C4-2B (cell line): ENCODE measurements at regions not wholly inside any gene's neighbourhood (a gene's known extent, or its start where the extent isn't known, plus 50 kb on each side); places are given as distances from the start of the nearest gene placed in this dataset.

Experiments used
- H3K27ac ChIP-seq: fragments of 450-650 bp; 2 replicates; pipeline ENCODE4 v1.5.1; 2017
- ZFX ChIP-seq: fragments of 450-650 bp; IDR thresholded peaks from 2 replicates; pipeline ENCODE4 v1.6.1; 2017
- TF ChIP-seq, protein P1 (sequence below): fragments of 450-650 bp; conservative IDR thresholded peaks from 2 replicates; pipeline ENCODE4 v1.5.1; 2017; ENCODE audit warnings: mild to moderate bottlenecking

- TF ChIP-seq, protein P1, sequence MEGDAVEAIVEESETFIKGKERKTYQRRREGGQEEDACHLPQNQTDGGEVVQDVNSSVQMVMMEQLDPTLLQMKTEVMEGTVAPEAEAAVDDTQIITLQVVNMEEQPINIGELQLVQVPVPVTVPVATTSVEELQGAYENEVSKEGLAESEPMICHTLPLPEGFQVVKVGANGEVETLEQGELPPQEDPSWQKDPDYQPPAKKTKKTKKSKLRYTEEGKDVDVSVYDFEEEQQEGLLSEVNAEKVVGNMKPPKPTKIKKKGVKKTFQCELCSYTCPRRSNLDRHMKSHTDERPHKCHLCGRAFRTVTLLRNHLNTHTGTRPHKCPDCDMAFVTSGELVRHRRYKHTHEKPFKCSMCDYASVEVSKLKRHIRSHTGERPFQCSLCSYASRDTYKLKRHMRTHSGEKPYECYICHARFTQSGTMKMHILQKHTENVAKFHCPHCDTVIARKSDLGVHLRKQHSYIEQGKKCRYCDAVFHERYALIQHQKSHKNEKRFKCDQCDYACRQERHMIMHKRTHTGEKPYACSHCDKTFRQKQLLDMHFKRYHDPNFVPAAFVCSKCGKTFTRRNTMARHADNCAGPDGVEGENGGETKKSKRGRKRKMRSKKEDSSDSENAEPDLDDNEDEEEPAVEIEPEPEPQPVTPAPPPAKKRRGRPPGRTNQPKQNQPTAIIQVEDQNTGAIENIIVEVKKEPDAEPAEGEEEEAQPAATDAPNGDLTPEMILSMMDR, result no peak
- no peak for TF ChIP-seq ZFX
- H3K27ac ChIP-seq, result no peak overlapping the region
These were observed 346.8 kb upstream of the SATB1 start for GRCh38 chr3:18771931-18772330.

- no peak for TF ChIP-seq ZFX
- TF ChIP-seq, protein P1, result no peak
- H3K27ac ChIP-seq, result no peak overlapping the region
These were observed 345.7 kb upstream of the SATB1 start for GRCh38 chr3:18770800-18771199.

- TF ChIP-seq, protein P1, result no peak
- TF ChIP-seq ZFX, result no peak
These were observed 342.7 kb upstream of the SATB1 start for GRCh38 chr3:18767756-18768303.

DNA sequence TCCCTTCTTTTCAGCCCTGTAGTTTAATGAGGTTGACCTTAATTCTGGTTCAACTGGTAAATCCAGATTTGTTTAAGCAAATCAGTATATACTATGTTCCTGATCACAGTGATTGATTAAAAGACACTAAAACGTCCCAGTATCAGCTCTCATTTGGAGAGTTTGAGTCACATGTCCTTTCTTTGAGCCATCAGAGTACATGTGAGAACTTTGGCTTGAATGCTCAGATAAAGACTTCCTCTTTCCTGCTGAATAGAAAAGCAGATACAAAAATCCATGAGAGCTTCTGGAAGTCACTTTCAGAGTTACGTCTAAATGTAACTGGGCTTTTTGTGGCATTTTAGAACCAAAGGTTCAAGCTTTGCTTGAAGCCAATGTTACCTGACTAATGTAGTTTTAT is 341.8 kb upstream of the SATB1 start:
- TF ChIP-seq, protein P1, result no peak
- TF ChIP-seq ZFX, result no peak
- no peak overlapping the region for H3K27ac ChIP-seq

More at GRCh38 chr3:18767756-18768303, 342.7 kb upstream of the SATB1 start:
- no peak overlapping the region for H3K27ac ChIP-seq

DNA sequence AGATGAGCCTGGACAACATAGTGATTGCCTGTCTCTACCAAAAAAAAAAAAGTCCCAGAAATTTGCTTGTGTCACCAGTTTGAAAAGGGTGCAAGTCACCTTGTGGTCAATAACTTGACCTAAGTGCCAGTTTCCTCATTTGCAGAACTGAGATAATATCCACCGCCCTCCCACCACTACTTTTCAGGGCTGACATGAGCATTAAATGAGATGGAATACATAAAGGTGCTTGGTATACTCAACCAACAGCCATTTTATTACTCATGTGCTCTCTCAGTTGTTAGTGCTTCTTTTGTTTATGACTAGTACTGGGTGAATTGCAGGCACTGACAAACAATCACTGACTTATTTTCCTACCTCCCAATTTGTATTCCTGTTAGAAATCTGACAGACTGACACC is 340.5 kb upstream of the SATB1 start:
- no peak overlapping the region for H3K27ac ChIP-seq
- no peak for TF ChIP-seq ZFX
- TF ChIP-seq, protein P1, result no peak

DNA sequence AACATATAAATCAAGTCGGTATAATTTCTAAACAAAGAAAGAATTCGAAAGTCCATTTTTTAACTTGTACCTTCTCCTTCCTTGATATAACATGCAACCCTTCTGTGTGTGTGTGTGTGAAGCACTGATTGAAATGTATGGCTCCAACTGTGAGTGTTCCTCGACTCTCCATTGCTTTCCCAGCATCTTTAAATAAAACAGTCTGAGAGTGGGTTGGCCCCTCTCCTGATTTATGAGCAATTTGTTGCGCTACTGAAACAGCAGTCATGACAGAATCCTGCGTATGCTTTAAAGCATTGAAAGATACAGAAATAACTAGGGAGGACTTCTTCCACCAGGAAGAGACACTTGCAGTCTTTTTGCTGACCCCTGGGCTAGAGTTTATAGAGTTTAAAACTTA is 340.0 kb upstream of the SATB1 start:
- no peak overlapping the region for H3K27ac ChIP-seq
- no peak for TF ChIP-seq ZFX

DNA sequence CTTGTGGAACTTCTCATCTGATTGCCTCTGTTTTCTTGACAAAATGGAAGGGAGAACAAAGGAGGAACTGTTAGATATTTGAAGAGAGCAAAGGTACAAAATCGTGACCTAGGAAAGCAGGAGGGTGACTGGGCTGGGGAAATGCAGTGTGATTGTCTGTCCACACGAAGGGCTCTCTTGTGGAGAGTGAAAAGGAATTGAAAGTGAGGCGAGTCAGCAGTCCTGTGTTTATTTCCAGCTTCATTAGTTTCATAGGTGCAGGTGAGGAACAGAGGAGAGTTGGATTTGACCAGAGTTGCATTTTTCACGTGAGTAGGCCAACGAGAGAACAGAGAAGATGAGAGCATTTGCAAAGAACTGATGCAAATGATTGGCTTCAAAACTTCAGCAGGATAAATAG is 336.4 kb upstream of the SATB1 start:
- H3K27ac ChIP-seq, result no peak overlapping the region
- no peak for TF ChIP-seq ZFX
- TF ChIP-seq, protein P1, result no peak

DNA sequence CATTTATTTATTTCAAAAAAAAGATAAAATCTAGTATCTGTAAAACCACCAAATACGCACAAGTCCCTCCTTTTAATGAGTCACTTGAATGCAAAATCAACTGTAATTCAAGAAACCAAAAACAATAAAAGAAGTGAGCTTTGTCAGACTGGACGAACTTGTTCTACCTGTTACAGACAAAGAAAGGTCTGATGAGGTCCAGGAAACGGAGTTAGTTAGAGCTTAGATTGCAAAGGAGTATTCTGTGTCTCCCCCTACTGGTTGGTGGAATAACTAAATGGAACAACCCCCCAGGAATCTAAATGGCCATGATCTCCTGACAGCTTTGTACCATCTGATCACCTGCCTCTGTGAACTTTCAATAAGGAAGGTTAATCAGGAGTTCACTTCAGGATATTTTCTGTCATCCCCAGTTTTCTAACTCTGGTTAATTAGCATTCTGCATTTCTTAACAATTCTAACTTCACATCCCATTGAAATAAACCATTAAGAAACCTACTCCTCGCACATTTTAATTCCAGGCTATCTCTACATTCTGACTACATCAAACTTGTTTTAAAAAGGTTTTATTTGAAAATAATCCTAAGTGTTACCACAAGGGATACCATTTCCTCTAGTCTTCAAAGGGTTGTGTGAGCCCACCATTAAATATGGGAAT is 333.0 kb upstream of the SATB1 start:
- no peak for TF ChIP-seq ZFX
- TF ChIP-seq, protein P1, result peak; percentile 85
- no peak overlapping the region for H3K27ac ChIP-seq
